ENCODE measurements at regions not wholly inside any gene's neighbourhood (a gene's known extent, or its start where the extent isn't known, plus 50 kb on each side); places are given as distances from the start of the nearest gene placed in this dataset.

DNA sequence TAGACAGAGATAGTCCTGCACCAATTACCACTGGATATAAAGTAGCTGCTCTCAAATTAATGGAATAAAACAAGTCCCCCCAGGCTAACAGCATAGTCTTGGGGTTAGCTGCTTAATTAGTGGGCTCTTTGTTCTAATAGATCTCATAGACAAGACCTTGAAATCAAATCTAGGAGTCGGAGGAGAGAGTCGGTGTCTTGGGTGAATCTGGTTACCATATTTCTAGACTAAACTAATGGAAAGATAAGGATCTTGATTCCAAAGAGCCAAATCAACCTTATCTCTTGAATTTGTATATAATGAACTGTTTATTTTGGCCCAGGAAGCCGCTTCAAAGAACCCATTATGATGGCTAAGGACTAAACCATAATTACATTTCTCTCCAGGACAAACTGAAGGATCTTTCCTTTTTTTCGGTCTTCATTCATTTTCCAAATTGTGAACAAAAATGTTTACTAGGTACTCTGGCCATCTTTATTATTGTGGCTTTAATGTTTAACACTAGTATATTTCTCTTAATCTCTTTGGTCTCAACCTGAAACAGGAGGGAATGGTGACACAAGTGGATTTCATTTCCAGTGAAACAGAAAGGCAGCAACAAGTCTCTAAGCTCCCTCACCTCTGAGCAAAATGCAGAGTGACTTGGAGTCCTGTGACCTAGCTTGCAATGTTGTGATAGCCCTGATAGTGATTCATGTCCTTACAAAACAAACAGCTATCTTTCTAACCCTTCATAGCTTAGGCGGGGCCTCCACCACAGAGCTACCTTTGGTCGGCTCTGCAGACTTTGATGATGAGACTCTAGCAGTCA lies 137.9 kb upstream of the PARD3B start:
- TF ChIP-seq POLR2A (IDR thresholded peaks at IDR 0.05) = no peak
- TF ChIP-seq, protein P1, sequence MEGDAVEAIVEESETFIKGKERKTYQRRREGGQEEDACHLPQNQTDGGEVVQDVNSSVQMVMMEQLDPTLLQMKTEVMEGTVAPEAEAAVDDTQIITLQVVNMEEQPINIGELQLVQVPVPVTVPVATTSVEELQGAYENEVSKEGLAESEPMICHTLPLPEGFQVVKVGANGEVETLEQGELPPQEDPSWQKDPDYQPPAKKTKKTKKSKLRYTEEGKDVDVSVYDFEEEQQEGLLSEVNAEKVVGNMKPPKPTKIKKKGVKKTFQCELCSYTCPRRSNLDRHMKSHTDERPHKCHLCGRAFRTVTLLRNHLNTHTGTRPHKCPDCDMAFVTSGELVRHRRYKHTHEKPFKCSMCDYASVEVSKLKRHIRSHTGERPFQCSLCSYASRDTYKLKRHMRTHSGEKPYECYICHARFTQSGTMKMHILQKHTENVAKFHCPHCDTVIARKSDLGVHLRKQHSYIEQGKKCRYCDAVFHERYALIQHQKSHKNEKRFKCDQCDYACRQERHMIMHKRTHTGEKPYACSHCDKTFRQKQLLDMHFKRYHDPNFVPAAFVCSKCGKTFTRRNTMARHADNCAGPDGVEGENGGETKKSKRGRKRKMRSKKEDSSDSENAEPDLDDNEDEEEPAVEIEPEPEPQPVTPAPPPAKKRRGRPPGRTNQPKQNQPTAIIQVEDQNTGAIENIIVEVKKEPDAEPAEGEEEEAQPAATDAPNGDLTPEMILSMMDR (IDR thresholded peaks at IDR 0.05) = no peak

All from uterus (tissue), 2 donors.